ENCODE measurements at regions not wholly inside any gene's neighbourhood (a gene's known extent, or its start where the extent isn't known, plus 50 kb on each side); places are given as distances from the start of the nearest gene placed in this dataset.

GRCh38 chr6:144702781-144703180, 417.6 kb downstream of the UTRN start:
- Histone ChIP-seq H2BK5ac (ENCODE audit: low read depth, low read length) (no peak overlapping the region), H3K4me3 (ENCODE audit: extremely low read depth in 1 of 4, insufficient read depth in 2 of 4, low read depth in 3 of 4, low read length in 4 of 4) (no peak overlapping the region), H4K91ac (replicated peaks; ENCODE audit: insufficient read length, low read length) (no peak overlapping the region), H3K36me3 (ENCODE audit: control insufficient read depth in 2 of 4, insufficient read depth in 4 of 4, low read length in 3 of 4) (peaks cover 0 to 3% (median 3%) of the 10 kb centered on the region in 4 experiments; a peak in 4 of 8 replicates), H4K5ac (ENCODE audit: insufficient read length, low read depth, low read length) (no peak overlapping the region), H4K8ac (ENCODE audit: extremely low read depth, insufficient read depth, low read length) (no peak overlapping the region), H3K27me3 (replicated peaks in 1 of 4; ENCODE audit: control insufficient read depth in 3 of 4, extremely low read depth in 1 of 4, insufficient read depth in 3 of 4, low read length in 3 of 4) (peaks cover 0 to 1% (median 0%) of the 10 kb centered on the region in 4 experiments; a peak in 1 of 7 replicates), H2AK5ac (ENCODE audit: low read depth, low read length) (no peak overlapping the region), H2BK120ac (replicated peaks; ENCODE audit: low read depth, low read length) (no peak overlapping the region), H3K14ac (ENCODE audit: insufficient read length) (no peak overlapping the region), H3K18ac (ENCODE audit: extremely low read depth, low read length) (no peak overlapping the region), H3K4me2 (ENCODE audit: insufficient read depth in 1 of 2, low read depth in 2 of 2, low read length in 2 of 2) (no peak overlapping the region), H3K9ac (replicated peaks in 1 of 4; ENCODE audit: extremely low read depth in 1 of 4, low read depth in 3 of 4, low read length in 3 of 4) (no peak overlapping the region), H3K23ac (ENCODE audit: insufficient read length) (no peak overlapping the region), H2BK20ac (ENCODE audit: low read length) (no peak overlapping the region), H3K79me2 (ENCODE audit: control insufficient read depth in 1 of 2, insufficient read depth in 2 of 2, low read length in 2 of 2) (no peaks in the 10 kb centered on the region), H3K56ac (replicated peaks; ENCODE audit: insufficient read length, low read depth, low read length) (no peak overlapping the region), H3K23me2 (ENCODE audit: low read depth, low read length) (no peaks in the 10 kb centered on the region), H3K9me3 (ENCODE audit: insufficient read depth in 2 of 2, low read depth in 1 of 2, low read length in 1 of 2) (no peaks in the 10 kb centered on the region; a peak in 1 of 4 replicates), H3K27ac (ENCODE audit: low read depth, low read length) (no peak overlapping the region), H3K4ac (replicated peaks; ENCODE audit: insufficient read length, low read depth, low read length) (no peak overlapping the region), H2BK15ac (ENCODE audit: low read length) (no peak overlapping the region), H4K20me1 (replicated peaks in 1 of 2; ENCODE audit: control insufficient read depth in 1 of 2, insufficient read depth in 2 of 2, low read length in 2 of 2) (no peaks in the 10 kb centered on the region), H2BK12ac (ENCODE audit: low read depth, low read length) (no peak overlapping the region), H2AFZ (ENCODE audit: low read length) (no peak overlapping the region), H3K79me1 (ENCODE audit: low read depth, low read length) (no peaks in the 10 kb centered on the region), H3K4me1 (replicated peaks in 1 of 4; ENCODE audit: control insufficient read depth in 3 of 4, insufficient read depth in 4 of 4, low read length in 3 of 4) (no peaks in the 10 kb centered on the region)
- 100% methylated on average over 1 of the region's 1 CpG; no CpG with 5 or more reads in 1 of the 2 experiments for WGBS, 2 experiments (ENCODE audit: extremely low coverage in 1 of 2, insufficient coverage in 1 of 2, insufficient read length in 1 of 2, insufficient replicate concordance in 2 of 2, low coverage in 1 of 2, low lambda C conversion rate in 2 of 2, missing lambda C conversion rate in 1 of 2)
- TF ChIP-seq FOSL1 (IDR thresholded peaks at IDR 0.05; ENCODE audit: insufficient read depth, low read depth, low read length) (no peak), SP4 (IDR thresholded peaks at IDR 0.05; ENCODE audit: low read length) (no peak), BACH1 (IDR thresholded peaks at IDR 0.05; ENCODE audit: low read length) (no peak), ATF3 (IDR thresholded peaks at IDR 0.05; ENCODE audit: insufficient read depth, low read depth, low read length) (no peak), EGR1 (IDR thresholded peaks at IDR 0.05; ENCODE audit: borderline replicate concordance, low read depth, low read length) (no peak), TEAD4 (IDR thresholded peaks at IDR 0.05; ENCODE audit: low read depth, low read length) (no peak), KDM5A (IDR thresholded peaks at IDR 0.05; ENCODE audit: low read length) (no peak), CBX8 (IDR thresholded peaks at IDR 0.05; ENCODE audit: borderline replicate concordance, low read depth, low read length) (no peak), NANOG (IDR thresholded peaks at IDR 0.05; ENCODE audit: insufficient read depth, low read depth, low read length, poor library complexity, severe bottlenecking) (no peak)
- no peak for FAIRE-seq
- no peak for DNase-seq (ENCODE audit: low read depth in 1 of 2, low spot score in 2 of 2)
- POLR2A ChIA-PET (ENCODE audit: partially characterized antibody) = no interaction called here
- CTCF ChIA-PET (ENCODE audit: partially characterized antibody) = interaction anchor here (1.4 to 1.9 kb wide), 3 partner anchors 9 to 434 kb away, joined by 3 to 5 read pairs (median 4); no protein-coding TSS in a partner anchor

Measured in H1 (cell line).